IPS-15b (cell line): ENCODE measurements at regions not wholly inside any gene's neighbourhood (a gene's known extent, or its start where the extent isn't known, plus 50 kb on each side); places are given as distances from the start of the nearest gene placed in this dataset.
"Not testable (repeated sequence)": the region's sequence is repeated elsewhere in the genome, so short reads cannot be mapped to it uniquely, and the experiment has no call there.

Source experiments
- H3K27me3 ChIP-seq: one replicate; pipeline ENCODE4 v1.6.1; 2013; ENCODE audit warnings: low read length; ENCODE audit not compliant: control insufficient read depth, insufficient read depth
- H3K36me3 ChIP-seq: one replicate; pipeline ENCODE4 v1.6.1; 2013; ENCODE audit warnings: low read length; ENCODE audit not compliant: control insufficient read depth, insufficient read depth
- H3K4me1 ChIP-seq: one replicate; pipeline ENCODE4 v1.6.1; 2013; ENCODE audit warnings: mild to moderate bottlenecking, low read length; ENCODE audit not compliant: control insufficient read depth, insufficient read depth
- H3K4me3 ChIP-seq: one replicate; pipeline ENCODE4 v1.5.1; 2013; ENCODE audit warnings: low read depth, low read length
- H3K9ac ChIP-seq: one replicate; pipeline ENCODE4 v1.6.1; 2013; ENCODE audit warnings: low read depth, mild to moderate bottlenecking, low read length
- H3K9me3 ChIP-seq: one replicate; pipeline ENCODE4 v1.6.1; 2013; ENCODE audit warnings: mild to moderate bottlenecking, low read length; ENCODE audit not compliant: control insufficient read depth, insufficient read depth

GRCh38 chr6:9240861-9241260 lies 805.5 kb upstream of the SLC35B3 start:
- H3K9me3 ChIP-seq: no peaks in the 10 kb centered on the region
- H3K36me3 ChIP-seq: no peaks in the 10 kb centered on the region
- no peaks in the 10 kb centered on the region for H3K4me1 ChIP-seq
- no peaks in the 10 kb centered on the region for H3K27me3 ChIP-seq
- H3K9ac ChIP-seq: no peak overlapping the region
- H3K4me3 ChIP-seq: no peak overlapping the region

DNA sequence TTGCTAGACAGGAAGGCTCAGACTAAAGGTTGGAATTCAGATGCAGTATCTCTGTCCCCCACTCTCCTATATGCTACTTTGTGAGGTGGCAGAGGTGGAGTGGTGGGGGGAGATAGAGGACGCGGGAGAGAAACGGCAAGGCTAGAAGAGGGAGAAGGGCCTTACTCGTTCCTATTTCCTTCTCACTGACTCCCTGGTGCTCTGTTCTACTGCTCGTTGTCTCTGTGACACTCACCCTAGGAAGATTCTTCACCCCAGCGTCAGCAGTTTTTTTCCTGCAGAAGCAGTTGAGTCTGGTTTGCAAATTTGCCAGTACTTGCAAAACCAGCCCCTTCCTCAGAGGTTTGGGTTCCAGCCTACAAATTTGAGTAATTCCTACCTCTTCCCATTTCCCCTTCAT lies 801.1 kb upstream of the SLC35B3 start:
- Histone ChIP-seq H3K4me1 (no peaks in the 10 kb centered on the region), H3K9me3 (no peaks in the 10 kb centered on the region), H3K4me3 (no peak overlapping the region), H3K27me3 (no peaks in the 10 kb centered on the region), H3K9ac (no peak overlapping the region), H3K36me3 (no peaks in the 10 kb centered on the region)

- Histone ChIP-seq H3K4me1 (no peaks in the 10 kb centered on the region), H3K9me3 (no peaks in the 10 kb centered on the region)
These were observed 798.3 kb upstream of the SLC35B3 start for GRCh38 chr6:9233686-9234085.

DNA sequence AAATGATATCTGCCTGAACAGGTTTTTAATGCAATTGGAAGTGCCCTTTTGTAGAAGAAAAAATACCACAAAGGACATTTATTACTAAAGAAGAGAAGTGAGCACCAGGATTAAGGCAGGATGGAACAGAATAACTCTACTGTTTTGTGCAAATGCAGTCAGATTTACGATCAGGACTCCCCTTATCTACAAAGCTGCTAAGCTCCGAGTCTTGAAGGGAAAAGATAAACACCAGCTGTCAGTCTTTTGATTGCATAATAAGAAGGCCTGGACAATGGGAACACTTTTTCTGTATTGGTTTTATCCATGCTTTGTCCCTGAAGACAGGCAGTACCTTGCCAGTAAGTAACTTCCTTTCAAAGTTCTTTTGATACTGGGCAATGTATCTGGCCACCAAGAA lies 797.9 kb upstream of the SLC35B3 start:
- no peaks in the 10 kb centered on the region for H3K36me3 ChIP-seq
- H3K9ac ChIP-seq: no peak overlapping the region
- H3K4me3 ChIP-seq: no peak overlapping the region
- no peaks in the 10 kb centered on the region for H3K27me3 ChIP-seq
- H3K9me3 ChIP-seq: no peaks in the 10 kb centered on the region
- no peaks in the 10 kb centered on the region for H3K4me1 ChIP-seq

More at GRCh38 chr6:9233686-9234085, 798.3 kb upstream of the SLC35B3 start:
- H3K27me3 ChIP-seq: no peaks in the 10 kb centered on the region
- H3K36me3 ChIP-seq: no peaks in the 10 kb centered on the region
- no peak overlapping the region for H3K4me3 ChIP-seq
- H3K9ac ChIP-seq: no peak overlapping the region

- H3K4me1 ChIP-seq: no peaks in the 10 kb centered on the region
- H3K36me3 ChIP-seq: no peaks in the 10 kb centered on the region
- no peaks in the 10 kb centered on the region for H3K9me3 ChIP-seq
- H3K4me3 ChIP-seq: no peak overlapping the region
- H3K9ac ChIP-seq: no peak overlapping the region
- H3K27me3 ChIP-seq: no peaks in the 10 kb centered on the region
These were observed 790.1 kb upstream of the SLC35B3 start for GRCh38 chr6:9225441-9225871.

GRCh38 chr6:9224539-9224938 lies 789.2 kb upstream of the SLC35B3 start:
- Histone ChIP-seq H3K27me3 (no peaks in the 10 kb centered on the region), H3K4me1 (no peaks in the 10 kb centered on the region), H3K4me3 (no peak overlapping the region), H3K9ac (no peak overlapping the region), H3K36me3 (no peaks in the 10 kb centered on the region), H3K9me3 (no peaks in the 10 kb centered on the region)

- H3K4me1 ChIP-seq, H3K4me3 ChIP-seq, H3K9ac ChIP-seq, H3K36me3 ChIP-seq, H3K9me3 ChIP-seq, H3K27me3 ChIP-seq: not testable (repeated sequence)
These were observed 778.4 kb upstream of the SLC35B3 start for GRCh38 chr6:9213717-9214116.

- Histone ChIP-seq H3K27me3 (no peaks in the 10 kb centered on the region), H3K9ac (no peak overlapping the region), H3K36me3 (no peaks in the 10 kb centered on the region), H3K9me3 (no peaks in the 10 kb centered on the region), H3K4me1 (no peaks in the 10 kb centered on the region), H3K4me3 (no peak overlapping the region)
These were observed 773.6 kb upstream of the SLC35B3 start for GRCh38 chr6:9208966-9209365.

GRCh38 chr6:9205645-9206044 lies 770.3 kb upstream of the SLC35B3 start:
- Histone ChIP-seq H3K4me3 (no peak overlapping the region), H3K4me1 (no peaks in the 10 kb centered on the region), H3K9me3 (no peaks in the 10 kb centered on the region), H3K27me3 (no peaks in the 10 kb centered on the region), H3K36me3 (no peaks in the 10 kb centered on the region), H3K9ac (no peak overlapping the region)

DNA sequence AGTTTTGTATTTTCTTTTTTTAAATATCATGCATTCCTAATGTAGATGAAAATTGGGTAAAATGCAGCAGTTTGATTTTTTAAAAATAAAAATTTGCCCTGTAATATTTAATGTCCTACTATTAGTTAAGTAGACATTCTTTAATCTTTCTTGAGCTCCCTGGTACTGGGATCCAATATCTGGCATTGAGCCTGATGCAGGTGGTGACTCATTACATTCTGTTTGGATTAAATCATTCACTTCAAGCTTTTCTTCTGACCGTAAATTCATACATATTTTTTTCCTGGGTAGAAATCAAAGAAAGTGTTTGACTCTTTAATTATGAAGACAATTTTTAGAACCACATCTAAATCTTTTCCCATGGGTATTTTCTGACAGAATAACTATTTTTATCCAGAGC lies 768.8 kb upstream of the SLC35B3 start:
- Histone ChIP-seq H3K27me3 (no peaks in the 10 kb centered on the region), H3K9me3 (no peaks in the 10 kb centered on the region), H3K4me3 (no peak overlapping the region), H3K9ac (no peak overlapping the region), H3K36me3 (no peaks in the 10 kb centered on the region), H3K4me1 (no peaks in the 10 kb centered on the region)

DNA sequence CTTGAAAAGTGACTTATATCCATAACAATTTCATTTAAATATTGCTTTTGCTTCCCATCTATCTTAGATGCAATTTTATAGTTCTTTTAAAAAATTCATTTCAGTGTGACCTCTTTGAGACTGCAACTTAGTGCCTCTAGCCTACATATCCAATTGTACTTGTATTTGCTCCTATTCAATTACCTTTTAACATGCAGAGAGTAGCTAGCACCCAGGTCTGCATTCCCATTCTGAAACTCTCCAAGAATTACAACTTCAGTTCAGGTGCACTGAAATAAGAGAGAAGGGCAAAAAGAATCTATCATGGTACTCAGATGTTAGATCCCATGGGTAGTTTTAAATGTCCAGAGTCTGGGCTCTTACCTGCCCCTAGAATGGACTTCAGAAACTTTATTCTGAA lies 765.4 kb upstream of the SLC35B3 start:
- no peaks in the 10 kb centered on the region for H3K9me3 ChIP-seq
- no peaks in the 10 kb centered on the region for H3K27me3 ChIP-seq
- no peak overlapping the region for H3K4me3 ChIP-seq
- no peaks in the 10 kb centered on the region for H3K36me3 ChIP-seq
- H3K4me1 ChIP-seq: no peaks in the 10 kb centered on the region
- no peak overlapping the region for H3K9ac ChIP-seq

DNA sequence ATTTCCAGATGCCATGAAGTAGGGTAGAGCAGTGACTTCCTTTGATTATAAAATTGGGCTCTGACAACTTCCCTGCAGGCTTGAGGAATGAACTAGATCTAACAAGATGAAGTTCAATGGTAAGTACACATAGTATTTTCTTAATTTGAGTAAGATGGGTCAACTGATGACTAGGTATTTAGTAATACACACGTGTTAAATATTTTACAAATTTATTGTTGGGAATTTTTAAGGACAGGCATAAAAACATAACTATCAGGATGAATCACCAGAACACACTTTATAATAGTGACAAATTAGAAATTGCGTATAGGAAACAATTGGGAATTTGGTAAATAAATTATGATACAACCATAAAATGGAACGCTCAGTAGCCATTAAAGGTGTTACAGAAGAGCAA lies 762.4 kb upstream of the SLC35B3 start:
- Histone ChIP-seq H3K4me1 (no peaks in the 10 kb centered on the region), H3K9ac (no peak overlapping the region), H3K4me3 (no peak overlapping the region), H3K36me3 (no peaks in the 10 kb centered on the region), H3K27me3 (no peaks in the 10 kb centered on the region), H3K9me3 (no peaks in the 10 kb centered on the region)

GRCh38 chr6:9195322-9195721 lies 760.0 kb upstream of the SLC35B3 start:
- Histone ChIP-seq H3K4me3 (no peak overlapping the region), H3K27me3 (no peaks in the 10 kb centered on the region), H3K9ac (no peak overlapping the region), H3K4me1 (no peaks in the 10 kb centered on the region), H3K36me3 (no peaks in the 10 kb centered on the region), H3K9me3 (no peaks in the 10 kb centered on the region)
